ENCODE measurements at regions not wholly inside any gene's neighbourhood (a gene's known extent, or its start where the extent isn't known, plus 50 kb on each side); places are given as distances from the start of the nearest gene placed in this dataset.

DNA sequence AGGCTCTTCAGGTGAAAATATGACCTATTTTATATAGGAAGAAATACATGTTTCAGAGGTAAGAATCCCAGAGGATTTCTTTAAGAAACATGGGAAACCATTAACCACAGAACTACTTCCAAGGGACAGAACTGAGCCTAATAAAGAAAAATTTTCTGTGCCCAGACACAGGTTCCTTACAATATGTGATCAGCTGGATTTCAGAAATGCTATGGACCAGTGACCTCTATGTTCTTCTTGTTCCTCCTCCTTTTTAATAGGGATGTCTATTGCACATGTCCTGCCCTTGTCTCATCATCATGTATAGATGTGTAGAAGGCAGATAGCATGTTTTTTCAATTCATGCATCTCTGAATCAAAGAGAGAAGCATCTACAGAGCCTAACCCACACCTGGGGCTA, 836.6 kb downstream of the RNF144A start:
- TF ChIP-seq, protein P1, sequence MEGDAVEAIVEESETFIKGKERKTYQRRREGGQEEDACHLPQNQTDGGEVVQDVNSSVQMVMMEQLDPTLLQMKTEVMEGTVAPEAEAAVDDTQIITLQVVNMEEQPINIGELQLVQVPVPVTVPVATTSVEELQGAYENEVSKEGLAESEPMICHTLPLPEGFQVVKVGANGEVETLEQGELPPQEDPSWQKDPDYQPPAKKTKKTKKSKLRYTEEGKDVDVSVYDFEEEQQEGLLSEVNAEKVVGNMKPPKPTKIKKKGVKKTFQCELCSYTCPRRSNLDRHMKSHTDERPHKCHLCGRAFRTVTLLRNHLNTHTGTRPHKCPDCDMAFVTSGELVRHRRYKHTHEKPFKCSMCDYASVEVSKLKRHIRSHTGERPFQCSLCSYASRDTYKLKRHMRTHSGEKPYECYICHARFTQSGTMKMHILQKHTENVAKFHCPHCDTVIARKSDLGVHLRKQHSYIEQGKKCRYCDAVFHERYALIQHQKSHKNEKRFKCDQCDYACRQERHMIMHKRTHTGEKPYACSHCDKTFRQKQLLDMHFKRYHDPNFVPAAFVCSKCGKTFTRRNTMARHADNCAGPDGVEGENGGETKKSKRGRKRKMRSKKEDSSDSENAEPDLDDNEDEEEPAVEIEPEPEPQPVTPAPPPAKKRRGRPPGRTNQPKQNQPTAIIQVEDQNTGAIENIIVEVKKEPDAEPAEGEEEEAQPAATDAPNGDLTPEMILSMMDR (IDR thresholded peaks at IDR 0.05; ENCODE audit: low read depth, low read length) = no peak
- TF ChIP-seq, protein P2, sequence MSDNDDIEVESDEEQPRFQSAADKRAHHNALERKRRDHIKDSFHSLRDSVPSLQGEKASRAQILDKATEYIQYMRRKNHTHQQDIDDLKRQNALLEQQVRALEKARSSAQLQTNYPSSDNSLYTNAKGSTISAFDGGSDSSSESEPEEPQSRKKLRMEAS (IDR thresholded peaks at IDR 0.05; ENCODE audit: low read depth, low read length) = no peak
- TF ChIP-seq MYC (IDR thresholded peaks at IDR 0.05; ENCODE audit: low read depth, low read length) = no peak

All from NB4 (cell line).